GM18873 (cell line): ENCODE measurements at regions not wholly inside any gene's neighbourhood (a gene's known extent, or its start where the extent isn't known, plus 50 kb on each side); places are given as distances from the start of the nearest gene placed in this dataset.
"Not testable (repeated sequence)": the region's sequence is repeated elsewhere in the genome, so short reads cannot be mapped to it uniquely, and the experiment has no call there.

ENCODE experiments used
- ATAC-seq: cut with Tn5 transposase; IDR thresholded peaks from one replicate; pipeline ENCODE4 v1.9.1; 2021; ENCODE audit warnings: mild to moderate bottlenecking, moderate library complexity, moderate number of reproducible peaks; ENCODE audit not compliant: unreplicated experiment, low FRiP score

GRCh38 chr5:53399926-53400697, 80.3 kb upstream of the FST start:
- no peak for ATAC-seq

- ATAC-seq: no peak
Observed at GRCh38 chr5:53403291-53403690, 77.1 kb upstream of the FST start.

GRCh38 chr5:53403758-53404157, 76.7 kb upstream of the FST start:
- no peak for ATAC-seq

DNA sequence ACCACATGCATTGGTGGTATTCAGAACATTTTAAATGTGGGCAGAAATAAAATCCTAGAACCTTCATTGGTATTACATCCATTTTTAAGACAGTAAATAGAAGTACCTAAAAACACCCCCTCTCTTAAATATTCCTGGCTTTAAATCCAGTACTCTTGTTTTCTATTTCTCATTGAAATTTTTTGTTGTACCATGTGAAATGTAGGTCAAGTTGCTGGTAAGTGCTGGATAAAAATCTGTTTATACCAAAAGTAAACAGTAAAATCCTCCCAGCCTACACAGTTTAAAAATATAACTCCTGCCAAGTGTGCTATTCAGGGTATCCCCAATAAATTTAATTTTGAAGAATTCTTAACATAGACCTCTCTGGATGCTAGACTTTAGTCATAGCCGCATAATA, 75.0 kb upstream of the FST start:
- ATAC-seq: no peak

- ATAC-seq: no peak
Observed at GRCh38 chr5:53406630-53407316, 73.7 kb upstream of the FST start.

DNA sequence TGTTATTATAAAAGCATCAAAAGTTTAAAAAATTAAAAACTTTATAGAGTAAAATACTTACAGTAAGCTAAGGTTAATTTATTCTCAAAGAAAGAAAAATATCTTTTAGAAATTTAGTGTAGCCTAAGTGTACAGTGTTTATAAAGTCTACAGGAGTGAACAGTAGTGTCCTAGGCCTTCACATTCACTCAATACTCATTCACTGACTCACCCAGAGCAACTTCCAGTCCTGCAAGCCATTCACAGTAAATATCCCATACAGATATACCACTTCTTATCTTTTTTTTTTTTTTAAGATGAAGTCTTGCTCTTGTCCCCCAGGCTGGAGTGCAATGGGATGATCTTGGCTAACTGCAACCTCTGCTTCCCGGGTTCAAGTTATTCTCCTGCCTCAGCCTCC, 73.1 kb upstream of the FST start:
- no peak for ATAC-seq

DNA sequence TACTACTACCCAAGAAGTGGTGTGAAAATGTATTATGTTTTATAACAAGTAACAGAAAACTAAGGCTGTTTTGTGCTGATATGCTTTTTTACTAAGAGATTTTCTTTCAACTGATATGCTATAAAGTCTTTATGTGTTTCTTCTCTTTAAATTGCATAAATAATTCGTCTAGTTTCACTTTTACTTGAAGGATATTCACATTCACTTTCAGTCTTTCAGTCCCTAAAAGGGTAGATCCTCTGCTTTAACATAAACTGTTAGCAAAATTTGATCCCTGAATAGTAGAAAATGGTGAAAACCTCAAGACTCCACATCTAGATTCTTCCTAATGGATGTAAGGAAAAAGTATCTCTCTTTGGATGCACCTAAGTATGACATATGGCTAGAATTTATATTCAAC, 69.0 kb upstream of the FST start:
- ATAC-seq: no peak

DNA sequence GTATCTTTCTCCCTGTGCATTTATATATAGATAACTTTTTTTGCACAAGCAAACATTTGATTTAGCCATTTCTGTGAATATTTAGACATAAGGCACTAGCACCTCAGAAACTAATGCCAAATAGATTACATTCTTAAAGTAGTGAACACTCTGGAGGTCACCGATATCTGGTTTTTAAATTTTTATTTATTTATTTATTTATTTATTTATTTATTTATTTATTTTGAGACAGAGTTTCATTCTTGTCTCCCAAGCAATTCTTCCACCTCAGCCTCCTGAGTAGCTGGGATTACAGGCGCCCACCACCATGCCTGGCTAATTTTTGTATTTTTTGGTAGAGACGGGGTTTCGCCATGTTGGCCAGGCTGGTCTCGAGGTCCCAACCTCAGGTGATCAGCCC, 67.9 kb upstream of the FST start:
- ATAC-seq: not testable (repeated sequence)

GRCh38 chr5:53416144-53416738, 64.2 kb upstream of the FST start:
- ATAC-seq: no peak

DNA sequence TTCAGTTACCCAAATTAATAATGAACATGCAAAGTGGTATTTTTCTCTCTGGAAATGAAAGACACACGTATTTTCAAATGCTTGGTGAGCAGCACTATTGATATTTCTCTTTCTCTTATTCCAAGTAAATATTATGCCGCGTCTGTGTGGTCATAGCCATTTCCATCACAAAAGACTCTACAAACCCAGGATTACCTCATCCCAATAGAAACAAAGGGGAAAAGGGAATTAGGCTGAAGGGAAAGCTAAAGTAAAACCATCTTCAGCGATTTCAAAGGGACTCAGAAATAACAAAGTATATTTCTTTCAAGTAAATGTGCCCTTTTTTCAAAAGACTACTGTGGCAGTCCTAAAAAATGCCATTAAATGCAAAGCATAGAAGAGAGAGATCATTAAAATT, 62.0 kb upstream of the FST start:
- no peak for ATAC-seq

DNA sequence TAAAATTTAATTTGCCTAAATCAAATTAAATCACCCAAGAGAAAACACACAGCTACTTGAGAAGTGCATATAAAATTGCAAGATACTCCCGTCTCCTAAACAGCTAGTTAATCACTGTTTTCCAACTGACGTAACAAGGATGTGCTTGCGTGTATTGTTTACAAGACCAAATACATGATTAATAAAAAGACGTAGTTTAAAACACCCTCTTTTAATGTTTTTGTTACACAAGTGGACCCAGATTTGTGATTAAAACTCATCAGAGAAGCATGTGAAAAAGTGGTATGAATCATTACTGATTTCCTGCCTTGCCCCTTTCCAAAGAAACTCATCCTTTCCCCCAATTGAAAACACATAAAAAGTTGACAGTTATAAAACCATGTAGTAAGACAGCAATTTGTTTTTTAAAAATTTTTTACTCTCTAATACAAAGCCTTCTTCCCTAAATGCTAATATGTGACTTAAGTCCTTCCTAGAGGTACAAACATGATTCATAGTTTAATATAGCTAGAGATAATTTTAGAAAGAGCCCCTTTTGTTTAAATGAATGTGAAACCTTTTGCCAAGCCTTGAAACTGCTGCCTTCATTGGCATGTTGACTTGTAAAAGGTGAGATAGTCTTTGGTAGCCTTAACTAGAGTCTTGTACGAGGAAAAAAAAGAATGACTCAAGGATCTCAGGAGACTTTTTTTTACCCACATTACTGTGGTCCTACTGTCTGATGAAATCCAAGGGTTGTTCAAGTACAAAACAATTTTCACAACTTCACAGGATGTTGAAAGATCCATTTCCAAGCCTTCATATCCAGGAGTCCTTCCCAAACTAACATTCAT, 61.4 kb upstream of the FST start:
- ATAC-seq: no peak

DNA sequence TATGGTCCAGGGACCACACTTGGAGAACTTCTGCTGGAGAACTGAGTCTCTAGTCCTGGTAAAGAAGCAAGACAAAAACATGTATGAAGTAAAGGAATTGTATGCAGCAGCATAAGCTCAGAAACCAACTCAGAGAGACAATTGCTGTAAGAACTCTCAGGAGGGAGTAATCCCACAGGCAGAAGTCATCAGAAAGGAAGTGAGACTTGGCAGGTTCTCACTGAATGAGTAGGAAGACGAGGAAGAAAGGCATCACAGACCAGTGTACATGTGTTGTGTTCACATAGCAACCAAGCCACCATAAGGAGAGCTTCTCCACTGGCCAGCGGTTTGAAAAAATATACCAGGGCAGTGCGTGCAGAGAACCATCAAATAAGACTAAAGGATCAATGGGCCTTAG, 57.9 kb upstream of the FST start:
- ATAC-seq: no peak

DNA sequence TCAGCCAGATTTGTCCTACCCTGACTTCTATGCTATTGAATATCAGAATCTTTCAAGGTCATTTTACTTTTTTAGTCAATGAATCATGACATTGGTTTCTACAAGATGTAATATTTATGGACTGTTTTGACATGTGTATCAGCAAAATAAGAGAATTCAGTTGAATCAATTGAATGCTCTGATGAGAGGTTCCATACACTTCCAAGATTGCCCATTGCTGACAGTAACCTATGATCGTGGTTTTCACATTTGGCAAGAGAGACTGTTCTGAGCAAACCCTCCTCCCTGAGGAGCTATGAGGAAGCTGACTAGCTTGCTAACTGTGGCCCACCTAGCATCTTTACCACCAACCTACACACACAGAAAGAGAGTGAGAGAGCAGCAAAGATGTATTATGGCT, 56.7 kb upstream of the FST start:
- no peak for ATAC-seq

- ATAC-seq: no peak
Observed at GRCh38 chr5:53424686-53425615, 55.5 kb upstream of the FST start.

DNA sequence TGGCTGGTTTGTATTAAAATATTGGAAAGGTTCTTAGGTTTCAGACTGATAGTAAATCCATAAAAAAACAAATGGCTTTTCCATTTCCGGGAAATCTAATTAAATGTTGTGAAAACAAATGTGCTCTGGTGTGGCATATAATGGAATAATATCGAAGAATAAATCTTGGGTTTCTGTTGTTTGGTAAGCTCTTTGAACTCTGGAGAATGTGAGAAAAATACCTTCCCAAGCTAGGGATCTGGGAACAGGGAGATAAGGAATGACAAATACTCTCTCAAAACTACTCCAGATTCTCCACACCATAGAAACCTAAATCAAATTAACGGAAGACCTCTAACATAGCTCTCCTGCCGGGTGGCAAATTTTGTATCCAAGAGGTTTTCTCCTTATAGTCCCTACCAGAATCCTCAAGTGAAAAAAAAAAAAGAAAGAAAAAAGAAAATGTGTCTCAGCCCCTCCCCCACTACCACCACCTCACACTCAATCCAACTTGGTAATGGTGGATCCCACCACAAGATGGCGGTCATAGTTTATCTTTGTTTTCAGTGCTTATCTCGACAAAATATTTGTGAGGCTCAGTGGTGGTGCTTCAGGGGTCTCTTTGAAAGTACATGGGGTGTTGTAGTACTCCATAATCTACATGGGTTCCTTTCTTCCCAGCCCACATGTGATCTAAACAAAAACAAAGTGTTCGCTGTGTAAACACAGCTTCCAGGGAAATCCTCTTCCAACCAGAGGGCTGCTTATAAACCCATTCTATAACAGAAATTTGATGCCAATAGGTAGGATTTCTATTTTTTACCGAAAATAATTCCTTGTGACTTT, 54.5 kb upstream of the FST start:
- no peak for ATAC-seq

DNA sequence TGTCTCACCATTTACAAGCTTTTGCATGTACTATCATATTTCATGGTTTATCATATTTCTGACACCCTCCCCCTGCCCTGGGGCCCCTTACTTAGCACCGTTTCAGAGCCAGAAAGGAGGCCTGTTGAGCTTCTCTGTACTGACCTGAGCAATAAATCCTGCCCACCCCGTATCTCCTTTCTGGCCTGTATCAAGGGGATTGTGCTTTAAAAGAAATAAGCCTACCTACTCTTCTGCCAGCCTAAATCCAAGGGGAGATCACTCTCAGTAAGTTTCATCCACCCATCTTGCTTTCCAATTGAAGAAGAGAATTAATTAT, 54.0 kb upstream of the FST start:
- no peak for ATAC-seq

GRCh38 chr5:53426878-53427277, 53.6 kb upstream of the FST start:
- no peak for ATAC-seq

GRCh38 chr5:53427965-53428364, 52.5 kb upstream of the FST start:
- ATAC-seq: no peak

DNA sequence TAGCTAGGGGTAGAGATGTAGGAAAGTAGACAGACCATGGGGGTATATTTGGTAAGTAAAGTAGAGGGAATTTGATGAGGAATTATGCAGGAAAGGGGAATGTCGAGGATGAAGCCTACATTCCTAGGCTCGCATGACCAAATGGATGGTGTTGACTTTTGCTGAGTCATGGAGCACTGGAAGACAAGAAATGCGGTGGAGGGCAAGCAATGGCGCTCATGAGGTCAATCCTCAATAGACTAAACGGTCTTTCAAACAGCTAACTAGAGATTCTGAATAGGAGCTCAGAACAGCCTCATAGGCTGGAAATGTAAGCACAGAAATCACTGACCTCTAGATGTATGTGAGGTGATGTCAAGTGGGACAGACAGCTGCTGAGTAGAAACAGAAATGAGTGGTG, 50.7 kb upstream of the FST start:
- ATAC-seq: no peak
